GM21528 (cell line): ENCODE measurements at regions not wholly inside any gene's neighbourhood (a gene's known extent, or its start where the extent isn't known, plus 50 kb on each side); places are given as distances from the start of the nearest gene placed in this dataset.

Source experiments
- ATAC-seq: cut with Tn5 transposase; IDR thresholded peaks from one replicate; pipeline ENCODE4 v1.9.1; 2021; ENCODE audit warnings: mild to moderate bottlenecking, moderate library complexity; ENCODE audit not compliant: unreplicated experiment, low FRiP score

GRCh38 chr18:22108674-22109073, 60.7 kb upstream of the GATA6 start:
- ATAC-seq, result no peak

- no peak for ATAC-seq
These were observed 59.9 kb upstream of the GATA6 start for GRCh38 chr18:22109535-22109934.

GRCh38 chr18:22110461-22110924, 58.9 kb upstream of the GATA6 start:
- no peak for ATAC-seq

GRCh38 chr18:22112215-22112614, 57.2 kb upstream of the GATA6 start:
- no peak for ATAC-seq

- ATAC-seq, result no peak
These were observed 56.1 kb upstream of the GATA6 start for GRCh38 chr18:22113144-22113844.

GRCh38 chr18:22114526-22115321, 54.7 kb upstream of the GATA6 start:
- ATAC-seq, result no peak

- ATAC-seq, result no peak
These were observed 53.8 kb upstream of the GATA6 start for GRCh38 chr18:22115573-22115972.
